HepG2 (cell line): ENCODE measurements at regions not wholly inside any gene's neighbourhood (a gene's known extent, or its start where the extent isn't known, plus 50 kb on each side); places are given as distances from the start of the nearest gene placed in this dataset.
"Not testable (repeated sequence)": the region's sequence is repeated elsewhere in the genome, so short reads cannot be mapped to it uniquely, and the experiment has no call there.

Experiments used
- ATAC-seq: fragments of 200-7000 bp; cut with Tn5 transposase; 3 replicates; pipeline ENCODE4 v1.9.1; 2020; ENCODE audit warnings: mild to moderate bottlenecking, moderate library complexity
- BruUV-seq: library from RNA; stranded (reverse); fragments of 400-500 nt; replicated peaks from 2 replicates; lab custom pipeline; 2021; lab: Mats Ljungman, UMichigan
- CTCF ChIA-PET: fragments of 300-600 bp; formaldehyde crosslinking; extraction: SDS; loops from one replicate; lab custom pipeline; 2021; ENCODE audit warnings: low total read pairs, inconsistent platforms, low intra/inter-chr PET ratio; lab: Yijun Ruan, JAX
- POLR2A ChIA-PET: fragments of 350-600 bp; sonication (Branson Sonifier 250); formaldehyde crosslinking; loops from one replicate; lab custom pipeline; 2020; ENCODE audit warnings: antibody characterized with exemption, inconsistent platforms; lab: Yijun Ruan, JAX
- DNase-seq: peaks from one replicate; pipeline ENCODE4 v3.0.0-alpha.2; 2015; ENCODE audit warnings: low spot score
- FAIRE-seq: peaks from 3 replicates; lab custom pipeline; 2011; peaks lifted over from hg19 to GRCh38; lab: Jason Lieb, UNC
- H2AFZ ChIP-seq: one replicate; pipeline ENCODE4 v1.6.1; 2011; ENCODE audit warnings: low read length, inconsistent platforms
- H3K27ac ChIP-seq: fragments of 300-600 bp; 3 replicates; pipeline ENCODE4 v1.8.0; 2011; ENCODE audit warnings: mixed run types, mild to moderate bottlenecking, mixed read lengths, low read length, inconsistent platforms; ENCODE audit not compliant: insufficient read depth; ENCODE audit errors: extremely low read length
- H3K27me3 ChIP-seq, 2 experiments: fragments of 200-600 bp in 1 of 2; 2 replicates in 1 of 2; 3 replicates in 1 of 2; pipeline versions ENCODE4 v1.6.0 to v1.8.0; 2011; ENCODE audit warnings: low read length in 2 of 2, mild to moderate bottlenecking in 2 of 2, moderate library complexity in 2 of 2, inconsistent platforms in 1 of 2; ENCODE audit not compliant: insufficient read depth in 2 of 2, control insufficient read depth in 1 of 2
- H3K36me3 ChIP-seq, 2 experiments: fragments of 200-600 bp in 1 of 2; replicated peaks in 1 of 2; 2 replicates in 1 of 2; 3 replicates in 1 of 2; pipeline versions ENCODE4 v1.5.1 to v1.8.0; 2011; ENCODE audit warnings: low read length in 2 of 2, inconsistent platforms in 1 of 2; ENCODE audit not compliant: insufficient read depth in 2 of 2, control insufficient read depth in 1 of 2
- H3K4me1 ChIP-seq: 2 replicates; pipeline ENCODE4 v1.5.1; 2012; ENCODE audit warnings: low read length, inconsistent platforms; ENCODE audit not compliant: insufficient read depth
- H3K4me2 ChIP-seq: 2 replicates; pipeline ENCODE4 v1.6.0; 2011; ENCODE audit warnings: low read depth, low read length, inconsistent platforms
- H3K4me3 ChIP-seq, 3 experiments: fragments of 200-600 bp in 1 of 3; sonication (generic), shearing (Covaris generic) in 1 of 3; replicated peaks in 1 of 3; 2 replicates each; pipeline ENCODE4 v1.5.1; 2011 to 2016; ENCODE audit warnings: low read length in 3 of 3, inconsistent platforms in 2 of 3, low read depth in 2 of 3, mild to moderate bottlenecking in 2 of 3, control low read depth in 1 of 3, mixed read lengths in 1 of 3; ENCODE audit not compliant: insufficient read depth in 1 of 3
- H3K79me2 ChIP-seq: one replicate; pipeline ENCODE4 v1.6.1; 2011; ENCODE audit warnings: low read length, inconsistent platforms; ENCODE audit not compliant: insufficient read depth
- H3K9ac ChIP-seq: 2 replicates; pipeline ENCODE4 v1.6.0; 2011; ENCODE audit warnings: mild to moderate bottlenecking, low read depth, low read length, inconsistent platforms; ENCODE audit not compliant: insufficient read depth
- H3K9me3 ChIP-seq: 2 replicates; pipeline ENCODE4 v1.5.1; 2012; ENCODE audit warnings: mild to moderate bottlenecking, low read length
- H4K20me1 ChIP-seq: 2 replicates; pipeline ENCODE4 v1.6.0; 2011; ENCODE audit warnings: inconsistent platforms, mild to moderate bottlenecking, low read length, moderate library complexity; ENCODE audit not compliant: insufficient read depth
- AGO2 ChIP-seq: fragments of 200-400 bp; formaldehyde crosslinking; optimal IDR thresholded peaks from 2 replicates; pipeline ENCODE3; 2017; ENCODE audit warnings: mild to moderate bottlenecking, low read depth, low read length, moderate library complexity
- MATR3 ChIP-seq: sonication (generic); formaldehyde crosslinking; IDR thresholded peaks from 2 replicates; pipeline ENCODE4 v1.4.0; 2020; ENCODE audit warnings: missing genetic modification reagents
- PAWR ChIP-seq: sonication (generic); formaldehyde crosslinking; IDR thresholded peaks from 2 replicates; pipeline ENCODE4 v1.4.0; 2020; ENCODE audit warnings: missing genetic modification reagents, mild to moderate bottlenecking, borderline replicate concordance
- ZBTB40 ChIP-seq, 2 experiments: fragments of 450-650 bp in 1 of 2; sonication (generic) in 1 of 2; formaldehyde crosslinking in 1 of 2; IDR thresholded peaks; 2 replicates each; pipeline versions ENCODE4 v1.6.1 to v1.8.0; 2016 to 2022; ENCODE audit warnings: antibody characterized with exemption in 1 of 2, mild to moderate bottlenecking in 1 of 2, missing genetic modification reagents in 1 of 2
- ZMYM3 ChIP-seq: sonication (generic); formaldehyde crosslinking; IDR thresholded peaks from 2 replicates; pipeline ENCODE4 v1.5.1; 2020; ENCODE audit warnings: mild to moderate bottlenecking, missing genetic modification reagents
- ZNF605 ChIP-seq: sonication (generic); formaldehyde crosslinking; IDR thresholded peaks from 2 replicates; pipeline ENCODE4 v1.8.0; 2022; ENCODE audit warnings: mild to moderate bottlenecking, missing genetic modification reagents
- WGBS: methylation state at CpG from one replicate; pipeline ENCODE4 v1.1.6; 2017; ENCODE audit warnings: low lambda C conversion rate; 5-methylcytosine and 5-hydroxymethylcytosine counted together
- in situ Hi-C: cut with HindIII; loops from 2 replicates; pipeline ENCODE4 v1.10.0; 2017; ENCODE audit warnings: low pct_unique_long_range_greater_than_20kb; ENCODE audit not compliant: extremely low pct_ligation_motif_present
- intact Hi-C: fragments of 100-400 bp; cut with micrococcal nuclease; formaldehyde crosslinking; loops from one replicate; pipeline ENCODE4 v1.10.0; 2022; ENCODE audit not compliant: unreplicated experiment

DNA sequence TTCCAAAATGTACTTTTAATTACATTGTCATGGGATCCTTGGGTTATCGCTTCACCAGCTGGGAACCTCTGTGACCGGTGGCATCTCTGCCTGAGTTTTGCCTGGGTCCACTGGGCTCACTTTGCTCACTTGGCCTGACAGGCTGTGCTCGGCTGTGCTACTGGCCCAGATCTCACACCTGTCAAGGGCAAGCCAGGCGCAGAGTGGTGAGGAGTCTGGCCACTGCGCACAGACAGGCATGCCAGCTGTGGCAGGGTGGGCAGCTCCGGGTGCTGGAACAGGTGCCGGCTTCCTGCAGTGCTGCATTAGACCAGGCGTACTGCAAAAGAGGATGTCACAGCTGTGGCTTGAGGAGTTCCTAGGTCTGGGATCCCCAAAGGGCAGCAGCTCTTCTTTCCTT lies 489.8 kb downstream of the TENT5A start:
- no peaks in the 10 kb centered on the region for H3K79me2 ChIP-seq
- FAIRE-seq (no peak), ATAC-seq (peak; percentile 27; the same call in 2 of the 3 replicates), DNase-seq (no peak)
- no peak overlapping the region for H3K9ac ChIP-seq
- CTCF ChIA-PET = no interaction called here
- H2AFZ ChIP-seq = no peak overlapping the region
- 72% methylated on average over 2 of the region's 8 CpGs for whole genome bisulfite sequencing
- no peak overlapping the region for H3K27ac ChIP-seq
- H3K4me2 ChIP-seq = no peak overlapping the region
- H4K20me1 ChIP-seq = no peaks in the 10 kb centered on the region
- H3K9me3 ChIP-seq = no peaks in the 10 kb centered on the region
- no peak overlapping the region for H3K4me3 ChIP-seq
- BruUV-seq = no TSS peak
- no peak for TF ChIP-seq ZBTB40 (IDR thresholded peaks at IDR 0.05)
- TF ChIP-seq ZBTB40 (CRISPR knock-in tag; IDR thresholded peaks at IDR 0.05) = no peak
- TF ChIP-seq ZNF605 (CRISPR knock-in tag) = no peak
- TF ChIP-seq MATR3 = no peak
- no peak for TF ChIP-seq ZMYM3 (CRISPR knock-in tag)
- no peak for TF ChIP-seq AGO2
- TF ChIP-seq PAWR (CRISPR knock-in tag) = no peak
- no peaks in the 10 kb centered on the region for H3K36me3 ChIP-seq
- in situ Hi-C loops = no loop called here
- intact Hi-C loops = no loop called here
- no peaks in the 10 kb centered on the region; a peak in 1 of 5 replicates for H3K27me3 ChIP-seq
- no peaks in the 10 kb centered on the region for H3K4me1 ChIP-seq
- POLR2A ChIA-PET = no interaction called here

GRCh38 chr6:81256223-81256622 lies 496.3 kb downstream of the TENT5A start:
- H3K4me3 ChIP-seq, H3K4me1 ChIP-seq, H3K9me3 ChIP-seq, H3K4me2 ChIP-seq, DNase-seq, POLR2A ChIA-PET, H3K9ac ChIP-seq, CTCF ChIA-PET, H2AFZ ChIP-seq, ATAC-seq, in situ Hi-C loops, H4K20me1 ChIP-seq, FAIRE-seq, H3K36me3 ChIP-seq, H3K79me2 ChIP-seq, H3K27ac ChIP-seq, H3K27me3 ChIP-seq, BruUV-seq: not testable (repeated sequence)
- intact Hi-C loops = loop anchor here (10.0 kb wide), 1 partner anchor 749 kb away; no protein-coding TSS in a partner anchor
- 36% methylated on average over 6 of the region's 6 CpGs for WGBS
